HCT116 (cell line): ENCODE measurements at regions not wholly inside any gene's neighbourhood (a gene's known extent, or its start where the extent isn't known, plus 50 kb on each side); places are given as distances from the start of the nearest gene placed in this dataset.

Source experiments
- ATAC-seq: fragments of 200-7000 bp; cut with Tn5 transposase; 2 replicates; pipeline ENCODE4 v1.9.1; 2020; ENCODE audit warnings: mild to moderate bottlenecking, moderate library complexity
- BruUV-seq: library from RNA; stranded (reverse); fragments of 400-500 nt; replicated peaks from 2 replicates; lab custom pipeline; 2021; lab: Mats Ljungman, UMichigan
- CTCF ChIA-PET: fragments of 300-600 bp; sonication (Branson Sonifier 250); formaldehyde crosslinking; loops from one replicate; lab custom pipeline; 2021; ENCODE audit warnings: antibody characterized with exemption; lab: Charles Lee
- POLR2A ChIA-PET: fragments of 300-600, 350-600 bp; sonication (Branson Sonifier 250); formaldehyde crosslinking; loops from one replicate; lab custom pipeline; 2021; ENCODE audit warnings: antibody characterized with exemption; lab: Charles Lee
- RAD21 ChIA-PET, 2 experiments: fragments of 300-600 bp; sonication (Branson Sonifier 250); formaldehyde crosslinking; loops; one replicate each; lab custom pipeline; 2023; ENCODE audit warnings: low total read pairs in 2 of 2; ENCODE audit not compliant: uncharacterized antibody in 2 of 2, unreplicated experiment in 2 of 2, low non-redundant PET in 1 of 2; lab: Charles Lee
- DNase-seq: peaks from one replicate; pipeline ENCODE4 v3.0.0-alpha.2; 2010; ENCODE audit warnings: low read depth, low spot score
- H2AFZ ChIP-seq: fragments of 200-600 bp; shearing (Covaris generic), sonication (generic); 2 replicates; pipeline ENCODE4 v1.6.1; 2017; ENCODE audit warnings: low read depth, mixed run types, mixed read lengths, antibody characterized with exemption, low read length; ENCODE audit not compliant: poor library complexity, severe bottlenecking
- H3K27ac ChIP-seq: 2 replicates; pipeline ENCODE4 v1.5.1; 2012; ENCODE audit warnings: low read depth, low read length
- H3K27me3 ChIP-seq: fragments of 200-600 bp; sonication (generic); 2 replicates; pipeline ENCODE4 v1.6.1; 2016; ENCODE audit warnings: mixed run types, low read length, mixed read lengths; ENCODE audit not compliant: insufficient read depth
- H3K36me3 ChIP-seq, 2 experiments: fragments of 200-500 bp in 1 of 2; fragments of 200-600 bp in 1 of 2; sonication (Bioruptor generic) in 1 of 2; sonication (generic) in 1 of 2; 2 replicates each; pipeline versions ENCODE4 v1.5.1 to v1.6.1; 2014 to 2016; ENCODE audit warnings: low read length in 2 of 2, inconsistent platforms in 1 of 2, mixed read lengths in 1 of 2, mixed run types in 1 of 2; ENCODE audit not compliant: insufficient read depth in 2 of 2, control insufficient read depth in 1 of 2
- H3K4me1 ChIP-seq, 2 experiments: fragments of 200-600 bp in 1 of 2; sonication (generic) in 1 of 2; 2 replicates each; pipeline versions ENCODE4 v1.5.1 to v1.6.1; 2012 to 2017; ENCODE audit warnings: low read length in 2 of 2, inconsistent platforms in 1 of 2, mild to moderate bottlenecking in 1 of 2, mixed read lengths in 1 of 2, mixed run types in 1 of 2, moderate library complexity in 1 of 2; ENCODE audit not compliant: insufficient read depth in 2 of 2, control insufficient read depth in 1 of 2
- H3K4me2 ChIP-seq: fragments of 200-600 bp; sonication (generic); 2 replicates; pipeline ENCODE4 v1.6.1; 2017; ENCODE audit warnings: mixed run types, low read length, mixed read lengths
- H3K4me3 ChIP-seq, 2 experiments: fragments of 200-600 bp in 1 of 2; sonication (generic) in 1 of 2; replicated peaks in 1 of 2; 2 replicates each; pipeline ENCODE4 v1.5.1; 2011 to 2016; ENCODE audit warnings: low read length in 2 of 2, control low read depth in 1 of 2, low read depth in 1 of 2, mild to moderate bottlenecking in 1 of 2, mixed read lengths in 1 of 2, mixed run types in 1 of 2
- H3K79me2 ChIP-seq: fragments of 200-600 bp; sonication (generic); 2 replicates; pipeline ENCODE4 v1.6.1; 2017; ENCODE audit warnings: mild to moderate bottlenecking, mixed run types, low read length, moderate library complexity, mixed read lengths; ENCODE audit not compliant: insufficient read depth
- H3K9ac ChIP-seq: fragments of 200-600 bp; sonication (generic); 2 replicates; pipeline ENCODE4 v1.6.1; 2016; ENCODE audit warnings: low read length, mixed read lengths
- H3K9me2 ChIP-seq: fragments of 200-600 bp; sonication (generic), shearing (Covaris generic); 2 replicates; pipeline ENCODE4 v1.6.1; 2017; ENCODE audit warnings: mixed run types, mild to moderate bottlenecking, moderate library complexity; ENCODE audit not compliant: insufficient read depth
- H3K9me3 ChIP-seq, 2 experiments: fragments of 200-500 bp in 1 of 2; fragments of 200-600 bp in 1 of 2; sonication (Bioruptor generic) in 1 of 2; sonication (generic) in 1 of 2; 2 replicates each; pipeline ENCODE4 v1.6.1; 2014 to 2017; ENCODE audit warnings: low read length in 2 of 2, mixed read lengths in 2 of 2, inconsistent platforms in 1 of 2, low read depth in 1 of 2, mild to moderate bottlenecking in 1 of 2, mixed run types in 1 of 2, moderate library complexity in 1 of 2; ENCODE audit not compliant: control insufficient read depth in 1 of 2, insufficient read depth in 1 of 2
- H4K20me1 ChIP-seq: fragments of 200-600 bp; sonication (generic), shearing (Covaris generic); 2 replicates; pipeline ENCODE4 v1.6.1; 2017; ENCODE audit warnings: mixed run types, mild to moderate bottlenecking, moderate library complexity; ENCODE audit not compliant: insufficient read depth
- EZH2phosphoT487 ChIP-seq: fragments of 200-600 bp; IDR thresholded peaks from 2 replicates; pipeline ENCODE4 v1.6.1; 2018; ENCODE audit warnings: antibody characterized with exemption, borderline replicate concordance
- JUND ChIP-seq: IDR thresholded peaks from 2 replicates; pipeline ENCODE4 v1.6.1; 2012
- POLR2A ChIP-seq: IDR thresholded peaks from 2 replicates; pipeline ENCODE4 v1.7.0; 2011; ENCODE audit warnings: borderline replicate concordance; ENCODE audit not compliant: insufficient read depth, insufficient read length; ENCODE audit errors: extremely low read depth
- POLR2AphosphoS5 ChIP-seq: IDR thresholded peaks from 2 replicates; pipeline ENCODE4 v1.6.1; 2011; ENCODE audit warnings: mild to moderate bottlenecking, low read depth, low read length, moderate library complexity
- RAD21 ChIP-seq: IDR thresholded peaks from 2 replicates; pipeline ENCODE4 v1.6.1; 2012; ENCODE audit warnings: low read depth, mild to moderate bottlenecking
- SP1 ChIP-seq: IDR thresholded peaks from 2 replicates; pipeline ENCODE4 v1.6.1; 2012; ENCODE audit warnings: low read depth
- YY1 ChIP-seq: IDR thresholded peaks from 2 replicates; pipeline ENCODE4 v1.6.1; 2011; ENCODE audit warnings: low read length, low read depth, moderate library complexity, mild to moderate bottlenecking; ENCODE audit not compliant: insufficient replicate concordance; ENCODE audit errors: extremely low read depth
- ZFX ChIP-seq: fragments of 450-650 bp; IDR thresholded peaks from 2 replicates; pipeline ENCODE4 v1.6.1; 2017
- ZNF274 ChIP-seq: fragments of 200-500 bp; sonication (Bioruptor generic); IDR thresholded peaks from 2 replicates; pipeline ENCODE4 v1.6.1; 2014; ENCODE audit warnings: mild to moderate bottlenecking, low read depth, low read length, inconsistent platforms
- intact Hi-C: fragments of 100-400 bp; cut with micrococcal nuclease; formaldehyde crosslinking; loops from 2 replicates; pipeline ENCODE4 v1.10.0; 2022
- TF ChIP-seq, protein P1 (sequence below): IDR thresholded peaks from 2 replicates; pipeline ENCODE4 v1.6.1; 2012

GRCh38 chr7:120041798-120042197 is 231.2 kb upstream of the KCND2 start:
- ChIA-PET RAD21 (no interaction called here), CTCF (no interaction called here), POLR2A (no interaction called here)
- Histone ChIP-seq H3K9me3 (no peaks in the 10 kb centered on the region), H3K79me2 (no peaks in the 10 kb centered on the region), H3K4me3 (no peak overlapping the region), H3K36me3 (no peaks in the 10 kb centered on the region), H4K20me1 (no peaks in the 10 kb centered on the region), H3K9ac (no peak overlapping the region), H3K27me3 (no peaks in the 10 kb centered on the region), H3K4me1 (no peaks in the 10 kb centered on the region), H2AFZ (no peak overlapping the region), H3K4me2 (no peak overlapping the region), H3K9me2 (peaks cover 3% of the 10 kb centered on the region; the same call in 1 of the 2 replicates), H3K27ac (no peak overlapping the region)
- intact Hi-C loops = no loop called here
- no peak for ATAC-seq
- no TSS peak for BruUV-seq
- DNase-seq = no peak
- TF ChIP-seq POLR2A = no peak
- TF ChIP-seq ZFX = no peak
- no peak for TF ChIP-seq POLR2AphosphoS5
- TF ChIP-seq JUND = no peak
- TF ChIP-seq YY1 = no peak
- TF ChIP-seq, protein P1, sequence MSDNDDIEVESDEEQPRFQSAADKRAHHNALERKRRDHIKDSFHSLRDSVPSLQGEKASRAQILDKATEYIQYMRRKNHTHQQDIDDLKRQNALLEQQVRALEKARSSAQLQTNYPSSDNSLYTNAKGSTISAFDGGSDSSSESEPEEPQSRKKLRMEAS = no peak
- TF ChIP-seq EZH2phosphoT487 = no peak
- no peak for TF ChIP-seq ZNF274
- TF ChIP-seq SP1 = no peak

DNA sequence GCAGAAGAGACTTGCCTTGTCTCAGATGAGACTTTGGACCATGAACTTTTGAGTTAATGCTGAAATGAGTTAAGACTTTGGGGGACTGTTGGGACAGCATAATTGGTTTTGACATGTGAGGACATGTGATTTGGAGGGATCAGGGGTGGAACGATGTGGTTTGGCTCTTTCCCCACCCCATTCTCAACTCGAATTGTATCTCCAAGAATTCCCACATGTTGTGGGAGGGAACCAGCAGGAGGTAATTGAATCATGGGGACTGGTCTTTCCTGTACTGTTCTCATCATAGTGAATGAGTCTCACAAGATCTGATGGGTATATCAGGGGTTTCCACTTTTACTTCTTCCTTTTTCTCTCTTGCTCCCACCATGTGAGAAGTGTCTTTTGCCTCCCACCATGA is 229.7 kb upstream of the KCND2 start:
- Histone ChIP-seq H3K27me3 (no peaks in the 10 kb centered on the region), H2AFZ (no peak overlapping the region), H3K9me3 (no peaks in the 10 kb centered on the region), H3K4me2 (no peak overlapping the region), H3K9me2 (peaks cover 3% of the 10 kb centered on the region; the same call in 1 of the 2 replicates), H4K20me1 (no peaks in the 10 kb centered on the region), H3K79me2 (no peaks in the 10 kb centered on the region), H3K36me3 (no peaks in the 10 kb centered on the region), H3K4me3 (no peak overlapping the region), H3K27ac (no peak overlapping the region), H3K4me1 (no peaks in the 10 kb centered on the region), H3K9ac (no peak overlapping the region)
- POLR2A ChIA-PET = no interaction called here
- DNase-seq = no peak
- CTCF ChIA-PET = no interaction called here
- no peak for TF ChIP-seq RAD21
- TF ChIP-seq, protein P1 = no peak
- no TSS peak for BruUV-seq
- ATAC-seq = no peak
- RAD21 ChIA-PET = no interaction called here
- intact Hi-C loops = no loop called here
